ENCODE measurements at regions not wholly inside any gene's neighbourhood (a gene's known extent, or its start where the extent isn't known, plus 50 kb on each side); places are given as distances from the start of the nearest gene placed in this dataset.
"Not testable (repeated sequence)": the region's sequence is repeated elsewhere in the genome, so short reads cannot be mapped to it uniquely, and the experiment has no call there.

DNA sequence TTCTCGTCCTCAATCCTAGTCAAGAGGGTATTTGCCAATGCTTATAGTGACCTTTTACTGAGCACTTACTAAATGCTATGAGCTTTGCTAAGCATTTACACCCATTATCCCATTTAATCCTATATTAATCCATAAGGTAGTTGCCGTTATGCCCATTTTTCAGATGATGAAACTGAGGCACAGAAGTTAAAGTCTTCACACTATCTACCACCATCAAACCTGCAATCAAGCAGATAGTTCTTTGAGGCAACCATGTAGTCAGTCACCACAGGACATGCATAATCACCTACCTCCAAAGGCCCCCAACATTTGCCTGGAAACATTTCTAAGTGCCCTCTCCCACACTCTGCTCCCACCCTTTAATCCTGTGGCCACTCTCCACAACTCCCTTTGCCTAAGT lies 149.6 kb downstream of the LY86 start:
- no peaks in the 10 kb centered on the region for H3K9me3 ChIP-seq (ENCODE audit: low read depth, low read length)
- H3K4me3 ChIP-seq (ENCODE audit: low read length) = no peak overlapping the region
- H3K4me1 ChIP-seq (ENCODE audit: insufficient read depth, low read length) = peaks cover 4% of the 10 kb centered on the region
- H3K27me3 ChIP-seq (ENCODE audit: insufficient read depth, low read length) = no peaks in the 10 kb centered on the region

GRCh38 chr6:6738922-6739716 lies 150.6 kb downstream of the LY86 start:
- Histone ChIP-seq H3K9me3 (ENCODE audit: low read depth, low read length) (no peaks in the 10 kb centered on the region), H3K27me3 (ENCODE audit: insufficient read depth, low read length) (no peaks in the 10 kb centered on the region), H3K4me1 (ENCODE audit: insufficient read depth, low read length) (peaks cover 4% of the 10 kb centered on the region), H3K4me3 (ENCODE audit: low read length) (no peak overlapping the region)

DNA sequence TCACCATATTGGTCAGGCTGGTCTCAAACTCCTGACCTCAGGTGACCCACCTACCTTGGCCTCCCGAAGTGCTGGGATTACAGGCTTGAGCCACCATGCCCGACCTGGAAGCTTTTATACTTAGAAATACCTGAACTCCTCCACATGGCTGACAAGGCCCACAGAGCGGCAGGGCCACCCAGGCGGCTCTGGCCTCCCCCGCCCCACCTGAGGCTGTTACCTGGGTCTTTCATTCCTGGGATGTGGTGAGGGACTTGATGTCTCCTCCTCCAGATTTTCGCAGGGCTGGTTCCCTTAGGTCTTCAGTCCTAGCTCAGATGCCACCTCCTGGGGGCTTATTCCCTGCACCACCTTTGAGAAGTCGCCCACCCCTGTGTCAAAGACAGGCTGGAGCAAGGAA lies 152.1 kb downstream of the LY86 start:
- Histone ChIP-seq H3K4me3 (ENCODE audit: low read length) (no peak overlapping the region), H3K4me1 (ENCODE audit: insufficient read depth, low read length) (peaks cover 4% of the 10 kb centered on the region), H3K27me3 (ENCODE audit: insufficient read depth, low read length) (no peaks in the 10 kb centered on the region), H3K9me3 (ENCODE audit: low read depth, low read length) (no peaks in the 10 kb centered on the region)

- Histone ChIP-seq H3K9me3 (ENCODE audit: low read depth, low read length) (no peaks in the 10 kb centered on the region), H3K4me1 (ENCODE audit: insufficient read depth, low read length) (peaks cover 4% of the 10 kb centered on the region), H3K27me3 (ENCODE audit: insufficient read depth, low read length) (no peaks in the 10 kb centered on the region), H3K4me3 (ENCODE audit: low read length) (no peak overlapping the region)
Observed at GRCh38 chr6:6741264-6741663, 152.7 kb downstream of the LY86 start.

DNA sequence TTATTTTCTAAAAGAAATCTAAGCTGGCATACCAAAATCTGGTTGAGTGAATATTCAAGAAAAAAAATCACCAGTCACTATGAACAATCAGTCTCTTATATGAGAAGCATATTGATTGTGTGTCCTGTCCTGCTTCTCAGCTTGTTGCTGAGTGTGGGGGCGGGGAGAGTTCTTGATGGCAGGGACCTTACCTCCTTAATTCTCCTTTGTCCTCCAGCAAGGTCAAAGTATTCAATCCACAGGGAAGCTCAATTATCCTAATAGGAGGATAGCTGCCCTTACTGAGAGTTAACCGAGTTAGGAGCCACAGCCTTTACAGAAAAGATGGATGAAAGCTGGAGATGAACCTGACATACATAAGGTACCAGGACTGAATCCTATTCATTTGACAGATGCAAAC lies 154.0 kb downstream of the LY86 start:
- H3K4me3 ChIP-seq (ENCODE audit: low read length) = no peak overlapping the region
- no peaks in the 10 kb centered on the region for H3K9me3 ChIP-seq (ENCODE audit: low read depth, low read length)
- peaks cover 4% of the 10 kb centered on the region for H3K4me1 ChIP-seq (ENCODE audit: insufficient read depth, low read length)
- no peaks in the 10 kb centered on the region for H3K27me3 ChIP-seq (ENCODE audit: insufficient read depth, low read length)

GRCh38 chr6:6744551-6744950 lies 156.0 kb downstream of the LY86 start:
- no peaks in the 10 kb centered on the region for H3K9me3 ChIP-seq (ENCODE audit: low read depth, low read length)
- peaks cover 18% of the 10 kb centered on the region for H3K4me1 ChIP-seq (ENCODE audit: insufficient read depth, low read length)
- H3K27me3 ChIP-seq (ENCODE audit: insufficient read depth, low read length) = no peaks in the 10 kb centered on the region
- no peak overlapping the region for H3K4me3 ChIP-seq (ENCODE audit: low read length)

- H3K4me1 ChIP-seq (ENCODE audit: insufficient read depth, low read length) = peaks cover 25% of the 10 kb centered on the region
- H3K27me3 ChIP-seq (ENCODE audit: insufficient read depth, low read length); H3K4me3 ChIP-seq (ENCODE audit: low read length); H3K9me3 ChIP-seq (ENCODE audit: low read depth, low read length): not testable (repeated sequence)
Observed at GRCh38 chr6:6745637-6746332, 157.3 kb downstream of the LY86 start.

DNA sequence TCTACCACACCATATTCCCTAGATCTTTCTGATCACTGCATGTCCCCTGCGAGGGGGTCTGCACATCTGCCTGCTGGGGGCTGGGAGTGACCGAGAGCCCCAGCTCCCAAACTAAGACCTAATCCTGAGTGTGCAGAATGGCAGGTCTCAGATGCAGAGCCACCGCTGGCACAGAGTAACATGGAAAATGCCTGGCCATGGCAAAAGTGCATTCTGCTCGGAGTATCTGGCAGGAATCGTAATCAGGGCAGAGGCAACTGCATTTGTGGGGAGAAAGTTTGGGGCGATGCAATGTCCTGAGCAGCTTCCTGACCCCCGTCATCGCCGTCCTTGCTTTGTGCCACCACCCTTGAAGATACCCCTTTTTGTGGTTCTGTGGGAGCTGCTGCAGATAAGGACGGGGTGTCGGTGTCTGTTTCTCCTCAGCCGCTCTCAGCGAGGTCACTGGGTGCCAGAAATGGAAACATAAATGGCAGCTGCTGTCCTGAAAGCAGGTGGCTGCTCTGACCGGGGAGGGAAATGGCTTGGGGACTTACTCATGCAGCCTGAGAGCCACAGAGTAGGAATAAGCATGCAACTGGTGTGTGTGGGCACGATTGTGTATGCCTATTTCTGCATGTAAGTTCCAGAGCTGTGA lies 157.9 kb downstream of the LY86 start:
- peaks cover 31% of the 10 kb centered on the region for H3K4me1 ChIP-seq (ENCODE audit: insufficient read depth, low read length)
- no peaks in the 10 kb centered on the region for H3K27me3 ChIP-seq (ENCODE audit: insufficient read depth, low read length)
- no peaks in the 10 kb centered on the region for H3K9me3 ChIP-seq (ENCODE audit: low read depth, low read length)
- H3K4me3 ChIP-seq (ENCODE audit: low read length) = no peak overlapping the region

- H3K27me3 ChIP-seq (ENCODE audit: insufficient read depth, low read length) = no peaks in the 10 kb centered on the region
- H3K9me3 ChIP-seq (ENCODE audit: low read depth, low read length) = no peaks in the 10 kb centered on the region
Observed at GRCh38 chr6:6746970-6747338, 158.4 kb downstream of the LY86 start.

GRCh38 chr6:6747371-6747770 lies 158.9 kb downstream of the LY86 start:
- Histone ChIP-seq H3K27me3 (ENCODE audit: insufficient read depth, low read length) (no peaks in the 10 kb centered on the region), H3K4me3 (ENCODE audit: low read length) (no peak overlapping the region), H3K4me1 (ENCODE audit: insufficient read depth, low read length) (peaks cover 41% of the 10 kb centered on the region), H3K9me3 (ENCODE audit: low read depth, low read length) (no peaks in the 10 kb centered on the region)

More at GRCh38 chr6:6746970-6747338, 158.4 kb downstream of the LY86 start:
- Histone ChIP-seq H3K4me3 (ENCODE audit: low read length) (no peak overlapping the region), H3K4me1 (ENCODE audit: insufficient read depth, low read length) (peaks cover 36% of the 10 kb centered on the region)

DNA sequence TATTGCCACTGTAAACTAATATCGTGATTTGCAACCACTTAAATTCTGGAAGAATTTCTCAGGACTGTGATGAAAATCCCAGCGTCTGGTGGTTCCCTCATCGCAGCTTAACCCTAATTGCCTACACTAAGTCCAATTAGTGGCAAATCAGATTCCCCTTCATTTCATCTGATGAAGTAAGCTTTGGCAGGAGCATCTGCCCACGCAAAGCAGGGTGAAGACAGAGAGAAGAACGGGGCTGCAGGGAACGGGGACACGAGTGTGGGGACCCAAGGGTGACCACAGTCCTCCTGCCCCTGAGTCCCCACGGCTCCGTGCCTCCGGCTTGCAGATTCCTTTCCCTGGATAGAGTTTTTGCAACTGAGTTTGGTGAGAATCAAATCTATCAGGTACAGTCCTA lies 159.5 kb downstream of the LY86 start:
- peaks cover 47% of the 10 kb centered on the region for H3K4me1 ChIP-seq (ENCODE audit: insufficient read depth, low read length)
- H3K9me3 ChIP-seq (ENCODE audit: low read depth, low read length) = no peaks in the 10 kb centered on the region
- H3K27me3 ChIP-seq (ENCODE audit: insufficient read depth, low read length) = no peaks in the 10 kb centered on the region
- H3K4me3 ChIP-seq (ENCODE audit: low read length) = no peak overlapping the region

DNA sequence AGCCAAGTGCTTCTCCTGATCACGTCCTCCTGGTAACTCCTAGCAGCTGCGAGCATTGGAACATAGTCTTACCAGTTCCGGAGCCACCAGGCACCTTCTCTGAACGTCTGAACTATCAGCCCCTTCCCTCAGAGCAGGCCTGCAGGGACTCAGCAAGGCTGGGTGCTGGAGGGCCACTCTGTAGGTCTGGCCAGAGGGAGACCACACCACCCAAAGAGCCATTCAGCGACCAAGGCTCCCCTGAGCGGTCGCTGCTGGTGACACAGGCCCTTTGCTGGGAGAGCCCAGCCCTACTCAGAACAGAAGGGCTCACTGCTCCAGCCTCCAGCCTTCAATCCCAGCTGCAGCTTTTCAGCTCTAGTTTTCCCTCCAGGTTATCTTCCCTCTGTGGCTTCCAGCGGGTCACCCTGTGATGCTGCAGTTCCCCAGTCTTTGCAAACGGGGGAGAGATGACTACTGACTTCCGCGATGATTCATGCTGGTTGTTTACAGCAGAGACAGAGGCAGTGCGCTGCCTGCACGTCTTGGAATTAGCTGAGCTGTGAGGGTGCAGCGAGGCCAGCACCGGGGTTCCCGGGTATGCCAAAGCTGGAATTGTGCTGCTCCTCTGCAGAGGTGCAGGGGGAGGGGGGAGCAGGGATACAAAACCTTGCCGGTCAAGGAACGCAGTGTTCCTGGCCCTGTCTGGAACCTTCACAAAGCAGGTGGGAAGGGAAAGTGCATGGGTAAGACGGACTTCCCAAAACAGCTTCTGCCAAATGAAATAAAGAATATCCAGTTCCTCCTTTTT lies 161.4 kb downstream of the LY86 start:
- no peaks in the 10 kb centered on the region for H3K27me3 ChIP-seq (ENCODE audit: insufficient read depth, low read length)
- no peak overlapping the region for H3K4me3 ChIP-seq (ENCODE audit: low read length)
- H3K9me3 ChIP-seq (ENCODE audit: low read depth, low read length) = no peaks in the 10 kb centered on the region
- peaks cover 49% of the 10 kb centered on the region for H3K4me1 ChIP-seq (ENCODE audit: insufficient read depth, low read length)

DNA sequence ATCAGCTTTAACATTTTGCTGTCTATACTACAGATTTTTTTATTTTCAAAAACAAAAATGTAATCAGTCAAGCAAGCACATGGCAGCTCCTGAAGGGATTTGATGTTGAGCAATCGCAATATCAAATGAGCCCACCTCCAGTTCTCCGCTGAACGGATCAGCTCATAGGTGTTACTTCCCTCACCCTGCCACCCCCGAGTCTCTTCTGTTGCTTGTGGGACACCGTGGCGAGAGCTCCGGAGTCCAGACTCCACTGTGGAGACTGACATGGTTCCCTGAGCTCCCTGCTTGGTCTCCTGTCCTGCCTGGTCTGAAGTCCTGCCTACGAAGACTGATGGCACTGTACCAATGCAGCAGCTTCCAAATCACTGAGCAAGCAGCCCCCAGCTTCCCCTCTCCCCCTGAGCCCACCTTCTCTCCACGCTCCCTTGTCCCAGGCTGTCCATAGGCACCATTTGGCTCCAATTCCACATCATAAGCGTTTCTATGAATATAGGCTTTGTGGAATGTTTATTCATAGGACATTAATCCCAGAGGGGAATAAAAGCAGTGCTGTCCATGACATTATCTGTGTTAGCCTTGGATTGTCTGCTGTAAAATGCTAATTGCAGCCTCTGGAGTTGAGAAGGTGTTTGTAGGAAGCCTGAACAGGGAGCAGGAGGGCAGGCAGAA lies 162.2 kb downstream of the LY86 start:
- peaks cover 49% of the 10 kb centered on the region for H3K4me1 ChIP-seq (ENCODE audit: insufficient read depth, low read length)
- no peaks in the 10 kb centered on the region for H3K27me3 ChIP-seq (ENCODE audit: insufficient read depth, low read length)
- no peaks in the 10 kb centered on the region for H3K9me3 ChIP-seq (ENCODE audit: low read depth, low read length)
- H3K4me3 ChIP-seq (ENCODE audit: low read length) = no peak overlapping the region

GRCh38 chr6:6751266-6751596 lies 162.7 kb downstream of the LY86 start:
- Histone ChIP-seq H3K4me3 (ENCODE audit: low read length) (no peak overlapping the region), H3K27me3 (ENCODE audit: insufficient read depth, low read length) (no peaks in the 10 kb centered on the region), H3K4me1 (ENCODE audit: insufficient read depth, low read length) (peaks cover 53% of the 10 kb centered on the region), H3K9me3 (ENCODE audit: low read depth, low read length) (no peaks in the 10 kb centered on the region)

Data from mononuclear cell (primary cell).